ENCODE measurements at regions not wholly inside any gene's neighbourhood (a gene's known extent, or its start where the extent isn't known, plus 50 kb on each side); places are given as distances from the start of the nearest gene placed in this dataset.

DNA sequence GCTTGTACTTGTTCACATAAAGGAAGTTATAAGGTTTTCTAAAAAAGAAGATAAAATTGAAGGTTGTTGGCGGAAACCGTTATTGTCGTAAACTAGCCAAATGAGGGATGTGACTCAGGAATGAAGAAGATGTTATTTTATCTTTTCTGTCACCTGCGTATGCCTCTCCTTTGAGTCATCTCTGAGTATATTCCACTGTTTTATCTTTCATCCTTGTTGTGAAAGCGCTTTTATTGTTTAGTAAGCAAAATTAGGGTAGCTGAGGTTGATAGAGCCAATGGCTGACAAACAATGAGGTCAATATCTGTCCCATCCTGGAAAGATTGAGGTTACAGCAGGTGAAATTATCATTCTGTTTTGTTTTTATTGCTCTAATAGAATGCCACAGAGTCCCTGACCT, 105.0 kb downstream of the TUSC1 start:
- TF ChIP-seq POLR2A (IDR thresholded peaks at IDR 0.05; ENCODE audit: low read length) = no peak
- TF ChIP-seq GATA1 (IDR thresholded peaks at IDR 0.05; ENCODE audit: low read depth, low read length) = no peak
